ES-I3 (cell line): ENCODE measurements at regions not wholly inside any gene's neighbourhood (a gene's known extent, or its start where the extent isn't known, plus 50 kb on each side); places are given as distances from the start of the nearest gene placed in this dataset.

Experiments used
- H3K36me3 ChIP-seq: 2 replicates; pipeline ENCODE4 v1.6.1; 2013; ENCODE audit warnings: mild to moderate bottlenecking, low read length, control low read depth, moderate library complexity; ENCODE audit not compliant: insufficient read depth
- H3K4me1 ChIP-seq: 2 replicates; pipeline ENCODE4 v1.6.1; 2013; ENCODE audit warnings: mild to moderate bottlenecking, control low read depth, low read length; ENCODE audit not compliant: insufficient read depth
- H3K9ac ChIP-seq: 2 replicates; pipeline ENCODE4 v1.6.1; 2013; ENCODE audit warnings: low read depth, mild to moderate bottlenecking, low read length, moderate library complexity
- H3K9me3 ChIP-seq: 2 replicates; pipeline ENCODE4 v1.6.1; 2013; ENCODE audit warnings: mild to moderate bottlenecking, low read length, moderate library complexity; ENCODE audit not compliant: control insufficient read depth, insufficient read depth

- Histone ChIP-seq H3K4me1 (no peaks in the 10 kb centered on the region), H3K36me3 (no peaks in the 10 kb centered on the region), H3K9ac (no peak overlapping the region), H3K9me3 (0 out of 2 replicates have a peak, but pooled peaks cover 3% of the 10 kb centered on the region)
Measured at GRCh38 chr2:136347981-136348380, 230.0 kb upstream of the CXCR4 start.

DNA sequence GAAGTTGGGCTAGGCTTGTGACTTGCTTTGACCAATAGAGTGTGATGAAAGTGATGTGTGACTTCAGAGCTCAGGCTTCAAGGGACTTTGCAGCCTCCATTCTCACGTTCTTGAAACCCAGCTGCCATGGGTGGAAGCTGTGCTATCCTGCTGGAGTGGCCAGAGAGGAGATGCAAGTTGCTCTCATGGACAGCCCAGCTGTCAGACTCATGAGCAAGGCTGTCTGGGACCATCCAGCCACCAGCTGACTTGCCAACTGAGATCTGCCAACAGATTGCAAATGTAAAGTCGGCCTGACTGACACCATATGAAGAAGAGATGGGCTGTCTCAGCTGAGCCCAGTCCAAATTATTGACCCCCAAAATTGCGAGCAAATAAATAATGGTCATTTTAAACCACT, 226.4 kb upstream of the CXCR4 start:
- H3K9me3 ChIP-seq = no peaks in the 10 kb centered on the region
- no peak overlapping the region for H3K9ac ChIP-seq
- H3K4me1 ChIP-seq = no peaks in the 10 kb centered on the region
- H3K36me3 ChIP-seq = no peaks in the 10 kb centered on the region

- H3K4me1 ChIP-seq = no peaks in the 10 kb centered on the region
- H3K9me3 ChIP-seq = no peaks in the 10 kb centered on the region
- no peak overlapping the region for H3K9ac ChIP-seq
- H3K36me3 ChIP-seq = no peaks in the 10 kb centered on the region
Measured at GRCh38 chr2:136342138-136342537, 224.2 kb upstream of the CXCR4 start.

- Histone ChIP-seq H3K4me1 (no peaks in the 10 kb centered on the region), H3K36me3 (no peaks in the 10 kb centered on the region)
Measured at GRCh38 chr2:136334967-136335366, 217.0 kb upstream of the CXCR4 start.

GRCh38 chr2:136332436-136333095, 214.6 kb upstream of the CXCR4 start:
- peaks cover 5% of the 10 kb centered on the region; the same call in 1 of the 2 replicates for H3K9me3 ChIP-seq
- H3K4me1 ChIP-seq = peaks cover 11% of the 10 kb centered on the region
- no peaks in the 10 kb centered on the region for H3K36me3 ChIP-seq
- no peak overlapping the region for H3K9ac ChIP-seq

More at GRCh38 chr2:136334967-136335366, 217.0 kb upstream of the CXCR4 start:
- H3K9me3 ChIP-seq = peaks cover 5% of the 10 kb centered on the region; the same call in 1 of the 2 replicates
- no peak overlapping the region for H3K9ac ChIP-seq

DNA sequence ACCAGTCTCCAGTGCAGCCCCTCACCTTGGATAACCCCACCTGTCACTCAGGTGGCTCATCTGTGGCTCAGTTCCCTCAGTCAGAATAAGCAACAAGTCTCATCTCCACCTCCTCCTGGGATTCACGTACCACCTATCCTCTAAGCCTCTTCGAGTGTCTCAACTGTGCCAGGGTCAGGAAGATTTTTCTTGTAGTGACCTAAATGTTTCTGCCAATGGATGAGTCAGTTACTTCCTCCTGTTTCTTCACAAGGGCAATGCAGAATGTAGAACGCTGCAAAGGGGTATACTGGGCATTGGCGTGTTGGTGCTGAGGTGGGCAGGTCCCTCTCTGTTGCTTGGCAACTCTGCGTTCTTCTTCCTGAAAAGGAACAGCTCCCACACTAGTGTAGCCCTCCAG, 213.3 kb upstream of the CXCR4 start:
- Histone ChIP-seq H3K9me3 (peaks cover 5% of the 10 kb centered on the region; the same call in 1 of the 2 replicates), H3K4me1 (peaks cover 18% of the 10 kb centered on the region), H3K9ac (no peak overlapping the region), H3K36me3 (no peaks in the 10 kb centered on the region)

DNA sequence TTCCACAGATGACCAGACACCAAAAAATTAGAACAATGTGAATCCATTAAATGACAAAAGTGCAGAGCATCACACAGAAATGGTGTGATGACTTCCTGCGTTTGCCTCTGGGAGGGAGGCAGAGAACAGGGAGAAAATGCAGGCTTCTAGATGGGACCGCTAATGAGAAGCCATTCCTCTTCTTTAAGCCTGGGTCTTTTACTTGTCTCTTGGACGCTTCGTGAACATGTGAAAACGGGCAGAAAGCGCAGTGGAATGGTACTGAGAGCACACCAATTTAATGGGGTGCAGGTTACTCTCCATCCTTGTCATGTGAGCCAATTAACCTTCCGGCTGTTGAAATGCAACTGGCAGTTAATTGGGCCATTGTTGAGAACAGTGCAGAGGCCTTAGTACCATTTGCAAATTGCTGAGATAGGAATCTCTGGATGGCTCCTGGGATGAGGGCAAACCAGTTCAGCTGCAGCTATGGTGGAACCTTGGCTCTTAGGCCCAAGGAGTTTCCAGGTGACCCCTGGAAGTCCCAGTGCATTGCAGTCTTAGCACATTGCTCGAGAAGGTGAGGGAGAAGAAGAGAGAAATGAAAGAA, 210.4 kb upstream of the CXCR4 start:
- Histone ChIP-seq H3K36me3 (no peaks in the 10 kb centered on the region), H3K9me3 (peaks cover 3% of the 10 kb centered on the region; the same call in 1 of the 2 replicates), H3K4me1 (peaks cover 29% of the 10 kb centered on the region), H3K9ac (no peak overlapping the region)

GRCh38 chr2:136327162-136327852, 209.4 kb upstream of the CXCR4 start:
- Histone ChIP-seq H3K36me3 (no peaks in the 10 kb centered on the region), H3K4me1 (peaks cover 38% of the 10 kb centered on the region), H3K9me3 (no peaks in the 10 kb centered on the region), H3K9ac (no peak overlapping the region)

DNA sequence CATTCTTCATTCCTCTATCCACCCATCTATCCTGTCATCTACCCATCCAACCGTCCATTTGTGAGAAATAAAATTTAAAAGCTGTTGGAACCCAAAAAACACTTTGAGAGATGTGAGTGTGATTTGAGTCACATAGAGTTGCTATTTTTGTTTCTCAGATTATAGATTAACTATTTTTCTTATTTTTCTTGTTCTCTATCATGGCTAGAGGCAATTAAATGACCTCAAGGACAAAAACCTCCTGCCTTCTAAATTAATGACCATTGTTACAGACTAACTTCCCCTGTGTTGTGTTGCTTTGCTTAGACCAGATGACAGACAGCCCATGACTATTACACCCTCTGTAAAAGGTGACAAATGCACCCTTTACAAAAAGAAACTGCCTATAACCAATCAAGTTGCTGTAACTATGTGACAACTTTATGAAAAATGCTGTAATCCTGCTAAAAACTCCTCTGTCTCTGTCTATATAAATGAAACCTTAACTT, 207.9 kb upstream of the CXCR4 start:
- Histone ChIP-seq H3K9ac (no peak overlapping the region), H3K4me1 (peaks cover 38% of the 10 kb centered on the region), H3K9me3 (no peaks in the 10 kb centered on the region), H3K36me3 (no peaks in the 10 kb centered on the region)

DNA sequence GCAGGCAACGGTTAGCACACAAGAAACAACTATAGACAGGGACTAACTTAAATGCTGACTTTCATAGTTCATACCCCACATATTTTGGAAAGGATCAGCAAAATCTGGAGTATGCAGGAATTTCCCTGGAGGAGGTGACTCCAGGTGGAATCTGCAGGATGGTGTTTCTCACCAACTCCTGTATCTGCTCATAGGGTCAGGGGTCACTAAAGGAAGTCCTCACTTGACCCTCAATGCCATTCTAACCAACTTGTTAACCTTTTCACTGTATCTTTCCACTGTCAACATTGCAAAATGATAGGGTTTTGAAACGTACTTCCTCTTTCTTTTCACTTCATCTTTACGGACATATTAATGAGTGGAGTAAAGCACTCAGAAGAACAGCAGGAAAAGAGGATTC, 207.0 kb upstream of the CXCR4 start:
- H3K4me1 ChIP-seq = peaks cover 38% of the 10 kb centered on the region
- H3K36me3 ChIP-seq = no peaks in the 10 kb centered on the region
- no peak overlapping the region for H3K9ac ChIP-seq
- no peaks in the 10 kb centered on the region for H3K9me3 ChIP-seq

- Histone ChIP-seq H3K4me1 (peaks cover 45% of the 10 kb centered on the region), H3K9me3 (no peaks in the 10 kb centered on the region), H3K9ac (no peak overlapping the region), H3K36me3 (no peaks in the 10 kb centered on the region)
Measured at GRCh38 chr2:136323935-136324334, 206.0 kb upstream of the CXCR4 start.

GRCh38 chr2:136323195-136323594, 205.2 kb upstream of the CXCR4 start:
- H3K36me3 ChIP-seq = no peaks in the 10 kb centered on the region
- peaks cover 39% of the 10 kb centered on the region for H3K4me1 ChIP-seq
- H3K9me3 ChIP-seq = no peaks in the 10 kb centered on the region
- no peak overlapping the region for H3K9ac ChIP-seq

GRCh38 chr2:136322428-136322827, 204.5 kb upstream of the CXCR4 start:
- Histone ChIP-seq H3K9ac (no peak overlapping the region), H3K9me3 (no peaks in the 10 kb centered on the region), H3K4me1 (peaks cover 33% of the 10 kb centered on the region), H3K36me3 (no peaks in the 10 kb centered on the region)

GRCh38 chr2:136319651-136320050, 201.7 kb upstream of the CXCR4 start:
- Histone ChIP-seq H3K9me3 (no peaks in the 10 kb centered on the region), H3K36me3 (no peaks in the 10 kb centered on the region), H3K9ac (no peak overlapping the region), H3K4me1 (peaks cover 24% of the 10 kb centered on the region)

- peaks cover 20% of the 10 kb centered on the region for H3K4me1 ChIP-seq
- H3K9me3 ChIP-seq = no peaks in the 10 kb centered on the region
- no peaks in the 10 kb centered on the region for H3K36me3 ChIP-seq
- no peak overlapping the region for H3K9ac ChIP-seq
Measured at GRCh38 chr2:136319237-136319636, 201.3 kb upstream of the CXCR4 start.
